ENCODE measurements at regions not wholly inside any gene's neighbourhood (a gene's known extent, or its start where the extent isn't known, plus 50 kb on each side); places are given as distances from the start of the nearest gene placed in this dataset.

DNA sequence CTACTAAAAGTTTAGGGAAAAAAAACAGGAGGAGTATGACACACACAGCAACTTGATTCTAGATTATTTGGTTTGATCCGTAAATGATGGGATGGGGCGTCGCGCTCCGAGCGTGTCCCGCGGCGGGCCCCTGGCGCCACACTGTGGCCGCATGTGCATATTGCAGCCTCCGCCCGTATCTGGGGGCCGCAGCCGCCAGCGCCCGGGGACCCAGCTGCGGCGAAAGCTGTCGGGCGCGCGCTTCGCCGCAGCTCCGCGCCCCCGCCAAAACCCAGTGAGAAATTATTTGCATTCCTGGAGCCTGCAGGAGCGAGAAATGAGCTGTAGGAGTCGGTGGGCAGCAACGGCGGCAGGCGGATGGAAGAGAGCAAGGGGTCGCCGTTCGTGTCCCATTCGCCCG is 87.3 kb downstream of the FAM72C start:
- TF ChIP-seq RAD21 (IDR thresholded peaks at IDR 0.05; ENCODE audit: low read depth): peak; percentile 3; the same call in 1 of the 2 replicates

DNA sequence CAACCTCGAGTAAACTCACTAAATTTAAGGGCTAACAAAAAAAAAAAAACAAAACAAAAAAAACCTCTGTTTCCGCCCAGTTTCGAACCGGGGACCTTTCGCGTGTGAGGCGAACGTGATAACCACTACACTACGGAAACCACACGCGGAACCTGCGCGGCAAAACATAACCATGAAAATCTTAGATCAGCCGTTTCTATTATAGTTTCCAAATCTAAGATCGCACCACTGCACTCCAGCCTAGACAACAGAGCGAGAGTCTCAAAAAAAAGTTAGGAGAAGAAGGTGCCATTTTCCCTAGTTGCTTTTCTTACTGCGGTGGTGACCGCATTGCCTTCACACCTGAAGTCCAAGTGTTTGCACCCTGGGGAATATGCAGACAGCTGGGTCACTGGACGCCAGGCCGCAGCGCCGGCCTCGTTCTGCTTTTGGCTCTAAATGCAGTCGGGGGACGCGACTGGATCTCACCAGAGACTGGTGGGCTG is 167.8 kb downstream of the FAM72C start:
- TF ChIP-seq TEAD4 (IDR thresholded peaks at IDR 0.05): peak; percentile 74

DNA sequence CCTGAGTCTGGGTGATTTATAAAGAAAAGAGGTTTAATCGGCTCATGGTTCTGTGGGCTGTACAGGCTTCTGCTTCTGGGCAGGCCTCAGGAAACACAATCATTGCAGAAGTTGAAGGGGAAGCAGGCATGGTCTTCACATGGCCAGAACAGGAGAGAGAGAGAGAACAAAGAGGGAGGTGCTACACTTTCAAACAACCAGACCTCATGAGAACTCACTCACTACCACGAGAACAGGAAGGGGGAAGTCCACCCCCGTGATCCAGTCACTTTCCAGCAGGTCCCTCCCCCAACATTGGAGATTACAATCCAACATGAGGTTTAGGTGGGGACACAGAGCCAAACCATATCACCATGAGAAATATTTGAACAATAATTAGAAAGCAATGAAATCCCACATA is 222.9 kb downstream of the FAM72C start:
- no peak for TF ChIP-seq TCF12 (IDR thresholded peaks at IDR 0.05; ENCODE audit: low read depth)
- TF ChIP-seq, protein P1, sequence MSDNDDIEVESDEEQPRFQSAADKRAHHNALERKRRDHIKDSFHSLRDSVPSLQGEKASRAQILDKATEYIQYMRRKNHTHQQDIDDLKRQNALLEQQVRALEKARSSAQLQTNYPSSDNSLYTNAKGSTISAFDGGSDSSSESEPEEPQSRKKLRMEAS (IDR thresholded peaks at IDR 0.05): no peak
- TF ChIP-seq ZBTB7A (IDR thresholded peaks at IDR 0.05; ENCODE audit: low read depth): no peak
- TF ChIP-seq TAF1 (IDR thresholded peaks at IDR 0.05; ENCODE audit: low read depth): no peak
- TF ChIP-seq, protein P2, sequence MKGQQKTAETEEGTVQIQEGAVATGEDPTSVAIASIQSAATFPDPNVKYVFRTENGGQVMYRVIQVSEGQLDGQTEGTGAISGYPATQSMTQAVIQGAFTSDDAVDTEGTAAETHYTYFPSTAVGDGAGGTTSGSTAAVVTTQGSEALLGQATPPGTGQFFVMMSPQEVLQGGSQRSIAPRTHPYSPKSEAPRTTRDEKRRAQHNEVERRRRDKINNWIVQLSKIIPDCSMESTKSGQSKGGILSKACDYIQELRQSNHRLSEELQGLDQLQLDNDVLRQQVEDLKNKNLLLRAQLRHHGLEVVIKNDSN (IDR thresholded peaks at IDR 0.05): no peak
- TF ChIP-seq TEAD4 (IDR thresholded peaks at IDR 0.05): no peak
- no peak for TF ChIP-seq EGR1 (IDR thresholded peaks at IDR 0.05)

DNA sequence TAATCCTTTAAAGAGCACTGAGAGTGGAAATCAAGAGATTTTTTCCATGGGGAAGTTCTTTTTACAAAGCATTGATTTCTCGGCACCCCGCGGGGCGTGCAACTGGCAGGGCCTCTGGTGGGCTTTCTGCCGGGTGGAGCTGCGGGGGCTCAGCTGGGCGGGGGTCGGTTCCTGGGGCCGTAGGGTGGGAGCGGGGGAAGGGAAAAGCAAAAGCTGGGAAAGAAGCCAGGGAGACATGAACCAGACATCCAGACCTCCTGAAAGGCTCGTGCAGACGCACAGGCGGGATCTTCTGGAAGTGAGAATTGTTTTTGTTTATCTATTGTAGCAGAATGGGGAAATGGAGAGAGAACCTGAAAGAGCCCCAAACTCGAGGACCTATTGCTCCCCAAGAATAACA is 235.2 kb downstream of the FAM72C start:
- TF ChIP-seq ZBTB7A (IDR thresholded peaks at IDR 0.05; ENCODE audit: low read depth) (no peak), EP300 (IDR thresholded peaks at IDR 0.05; ENCODE audit: borderline replicate concordance) (no peak), CEBPB (IDR thresholded peaks at IDR 0.05) (no peak), FOXM1 (IDR thresholded peaks at IDR 0.05; ENCODE audit: borderline replicate concordance, low read depth) (no peak), TCF12 (IDR thresholded peaks at IDR 0.05; ENCODE audit: low read depth) (no peak)
- TF ChIP-seq, protein P3, sequence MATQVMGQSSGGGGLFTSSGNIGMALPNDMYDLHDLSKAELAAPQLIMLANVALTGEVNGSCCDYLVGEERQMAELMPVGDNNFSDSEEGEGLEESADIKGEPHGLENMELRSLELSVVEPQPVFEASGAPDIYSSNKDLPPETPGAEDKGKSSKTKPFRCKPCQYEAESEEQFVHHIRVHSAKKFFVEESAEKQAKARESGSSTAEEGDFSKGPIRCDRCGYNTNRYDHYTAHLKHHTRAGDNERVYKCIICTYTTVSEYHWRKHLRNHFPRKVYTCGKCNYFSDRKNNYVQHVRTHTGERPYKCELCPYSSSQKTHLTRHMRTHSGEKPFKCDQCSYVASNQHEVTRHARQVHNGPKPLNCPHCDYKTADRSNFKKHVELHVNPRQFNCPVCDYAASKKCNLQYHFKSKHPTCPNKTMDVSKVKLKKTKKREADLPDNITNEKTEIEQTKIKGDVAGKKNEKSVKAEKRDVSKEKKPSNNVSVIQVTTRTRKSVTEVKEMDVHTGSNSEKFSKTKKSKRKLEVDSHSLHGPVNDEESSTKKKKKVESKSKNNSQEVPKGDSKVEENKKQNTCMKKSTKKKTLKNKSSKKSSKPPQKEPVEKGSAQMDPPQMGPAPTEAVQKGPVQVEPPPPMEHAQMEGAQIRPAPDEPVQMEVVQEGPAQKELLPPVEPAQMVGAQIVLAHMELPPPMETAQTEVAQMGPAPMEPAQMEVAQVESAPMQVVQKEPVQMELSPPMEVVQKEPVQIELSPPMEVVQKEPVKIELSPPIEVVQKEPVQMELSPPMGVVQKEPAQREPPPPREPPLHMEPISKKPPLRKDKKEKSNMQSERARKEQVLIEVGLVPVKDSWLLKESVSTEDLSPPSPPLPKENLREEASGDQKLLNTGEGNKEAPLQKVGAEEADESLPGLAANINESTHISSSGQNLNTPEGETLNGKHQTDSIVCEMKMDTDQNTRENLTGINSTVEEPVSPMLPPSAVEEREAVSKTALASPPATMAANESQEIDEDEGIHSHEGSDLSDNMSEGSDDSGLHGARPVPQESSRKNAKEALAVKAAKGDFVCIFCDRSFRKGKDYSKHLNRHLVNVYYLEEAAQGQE (IDR thresholded peaks at IDR 0.05; ENCODE audit: low read depth): no peak

DNA sequence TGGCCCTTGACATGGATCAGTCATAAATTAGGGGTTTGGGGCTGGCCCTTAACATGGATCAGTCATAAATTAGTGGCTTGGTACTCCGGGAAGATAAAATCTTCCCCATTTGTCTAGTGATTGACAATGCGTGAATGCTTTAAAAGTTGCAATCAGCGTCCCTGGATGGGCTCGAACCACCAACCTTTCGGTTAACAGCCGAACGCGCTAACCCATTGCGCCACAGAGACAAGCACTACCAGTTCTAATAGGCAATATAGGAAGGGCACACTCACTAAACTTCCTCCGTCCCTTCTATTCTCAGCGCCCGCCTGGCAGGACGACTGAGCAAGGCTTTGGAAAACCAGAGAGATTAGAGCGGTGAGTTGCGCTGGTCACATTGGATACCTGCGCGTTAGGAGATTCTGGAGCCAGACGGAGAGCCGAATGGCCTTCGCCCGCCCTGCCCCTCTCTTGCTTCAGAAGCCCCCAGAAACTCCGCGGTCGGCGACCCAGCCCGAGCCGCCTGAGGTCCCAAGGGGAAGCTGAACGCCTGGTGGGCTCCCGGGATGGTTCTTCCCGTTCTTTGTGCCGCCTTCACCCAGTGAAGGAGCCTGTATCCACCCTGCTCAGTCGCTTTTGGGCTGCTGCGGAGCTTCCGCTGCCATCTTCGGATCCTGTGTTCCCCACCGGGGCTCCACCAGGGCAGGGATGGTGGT is 235.9 kb downstream of the FAM72C start:
- TF ChIP-seq TEAD4 (IDR thresholded peaks at IDR 0.05): peak; percentile 58
- no peak for TF ChIP-seq EGR1 (IDR thresholded peaks at IDR 0.05)

DNA sequence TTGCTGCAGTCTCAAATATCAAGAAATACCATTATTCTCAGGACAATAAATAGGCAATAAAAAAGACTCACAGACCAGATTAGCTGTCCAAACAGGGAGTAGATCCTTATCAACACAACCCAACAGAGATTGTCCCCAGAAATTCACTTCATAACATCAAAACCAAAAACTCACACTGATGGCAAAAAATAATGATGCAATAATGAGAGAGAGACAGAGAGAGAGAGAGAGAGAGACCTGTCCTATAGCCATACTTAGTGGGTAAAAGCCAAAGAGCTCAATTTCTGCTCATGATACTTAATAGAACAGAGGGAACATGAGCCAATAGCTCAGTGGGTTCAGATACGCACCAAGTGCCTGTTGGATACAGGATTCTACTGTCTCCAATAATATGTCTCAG is 244.5 kb downstream of the FAM72C start:
- TF ChIP-seq CEBPB (IDR thresholded peaks at IDR 0.05): no peak
- no peak for TF ChIP-seq EP300 (IDR thresholded peaks at IDR 0.05; ENCODE audit: borderline replicate concordance)
- no peak for TF ChIP-seq TCF12 (IDR thresholded peaks at IDR 0.05; ENCODE audit: low read depth)
- no peak for TF ChIP-seq ZBTB7A (IDR thresholded peaks at IDR 0.05; ENCODE audit: low read depth)
- no peak for TF ChIP-seq TEAD4 (IDR thresholded peaks at IDR 0.05)
- TF ChIP-seq TAF1 (IDR thresholded peaks at IDR 0.05; ENCODE audit: low read depth): no peak
- TF ChIP-seq, protein P3 (IDR thresholded peaks at IDR 0.05; ENCODE audit: low read depth): no peak
- no peak for TF ChIP-seq FOXM1 (IDR thresholded peaks at IDR 0.05; ENCODE audit: borderline replicate concordance, low read depth)
- TF ChIP-seq, protein P1 (IDR thresholded peaks at IDR 0.05): no peak
- no peak for TF ChIP-seq NFIC (IDR thresholded peaks at IDR 0.05)
- TF ChIP-seq, protein P2 (IDR thresholded peaks at IDR 0.05): no peak
- TF ChIP-seq CREB1 (IDR thresholded peaks at IDR 0.05; ENCODE audit: low read depth): no peak

DNA sequence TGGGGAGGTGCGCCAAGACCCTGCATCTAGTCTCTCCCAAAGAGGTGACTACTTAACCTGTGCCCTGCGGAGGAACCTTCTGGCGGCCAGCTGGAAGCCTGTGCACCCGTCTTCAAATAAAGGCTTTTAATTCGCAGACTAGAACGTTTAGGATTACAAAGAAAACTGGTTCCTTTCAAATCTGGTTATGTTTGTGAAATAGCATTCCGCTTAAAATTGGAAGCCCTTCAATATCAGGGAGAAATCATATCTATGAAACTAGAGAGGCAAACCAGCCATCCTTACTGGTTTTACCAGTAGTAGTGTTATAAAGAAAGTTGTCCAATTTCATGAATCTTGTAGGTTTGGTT is 250.8 kb downstream of the FAM72C start:
- TF ChIP-seq TCF12 (IDR thresholded peaks at IDR 0.05; ENCODE audit: low read depth) (no peak), TEAD4 (IDR thresholded peaks at IDR 0.05) (no peak), ZBTB7A (IDR thresholded peaks at IDR 0.05; ENCODE audit: low read depth) (no peak), EGR1 (IDR thresholded peaks at IDR 0.05) (no peak), TAF1 (IDR thresholded peaks at IDR 0.05; ENCODE audit: low read depth) (no peak), EP300 (IDR thresholded peaks at IDR 0.05; ENCODE audit: borderline replicate concordance) (no peak), CREB1 (IDR thresholded peaks at IDR 0.05; ENCODE audit: low read depth) (no peak), CEBPB (IDR thresholded peaks at IDR 0.05) (no peak), RAD21 (IDR thresholded peaks at IDR 0.05; ENCODE audit: low read depth) (no peak), FOXM1 (IDR thresholded peaks at IDR 0.05; ENCODE audit: borderline replicate concordance, low read depth) (no peak), YY1 (IDR thresholded peaks at IDR 0.05; ENCODE audit: low read depth) (no peak), NFIC (IDR thresholded peaks at IDR 0.05) (no peak)
- TF ChIP-seq, protein P3 (IDR thresholded peaks at IDR 0.05; ENCODE audit: low read depth): no peak
- TF ChIP-seq, protein P1 (IDR thresholded peaks at IDR 0.05): no peak
- TF ChIP-seq, protein P2 (IDR thresholded peaks at IDR 0.05): no peak

Data from Ishikawa (cell line).